Coronary artery (tissue), 2 donors: ENCODE measurements at regions not wholly inside any gene's neighbourhood (a gene's known extent, or its start where the extent isn't known, plus 50 kb on each side); places are given as distances from the start of the nearest gene placed in this dataset.

Source experiments
- DNase-seq: peaks from one replicate; pipeline ENCODE4 v3.0.0-alpha.2; 2017; ENCODE audit warnings: low spot score
- H3K27ac ChIP-seq, 2 donors: fragments of 200-600 bp; sonication (generic); one replicate each; pipeline ENCODE4 v1.5.1; 2016 to 2019
- H3K4me3 ChIP-seq: fragments of 200-600 bp; sonication (generic); 2 replicates; pipeline ENCODE4 v1.5.1; 2016; ENCODE audit warnings: mild to moderate bottlenecking, moderate library complexity
- CTCF ChIP-seq: fragments of 200-600 bp; sonication (generic); IDR thresholded peaks from one replicate; pipeline ENCODE4 v1.5.1; 2019; ENCODE audit warnings: antibody characterized with exemption

DNA sequence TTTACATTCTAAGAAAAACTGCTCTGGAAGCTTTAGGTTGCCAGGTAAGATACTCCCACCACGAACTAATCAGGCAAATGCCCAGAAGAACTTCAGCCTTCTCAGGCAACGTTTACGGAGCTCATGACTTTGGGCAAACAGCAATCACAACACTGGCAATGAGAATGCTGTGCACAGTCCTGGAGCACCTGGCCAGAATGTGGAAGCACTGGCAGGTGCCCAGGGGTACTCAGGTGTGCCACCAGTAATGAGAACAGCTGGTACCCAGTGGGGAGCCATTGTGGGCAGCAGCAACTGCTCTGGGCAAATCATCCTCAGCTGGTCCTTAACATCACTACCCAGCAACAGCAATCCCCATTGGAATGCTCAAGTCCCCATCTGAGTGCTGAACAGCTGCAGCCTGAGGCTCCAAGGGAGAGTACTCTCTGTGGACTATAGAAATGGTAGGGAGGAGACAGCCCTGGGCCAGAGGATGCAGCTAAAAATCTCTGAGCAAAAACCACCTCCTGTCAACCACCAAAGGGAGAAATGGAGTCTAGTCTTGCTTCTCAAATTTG lies 210.0 kb downstream of the FOXO1 start:
- H3K27ac ChIP-seq: no peak overlapping the region
- H3K4me3 ChIP-seq: no peak overlapping the region
- no peak for TF ChIP-seq CTCF
- no peak for DNase-seq

DNA sequence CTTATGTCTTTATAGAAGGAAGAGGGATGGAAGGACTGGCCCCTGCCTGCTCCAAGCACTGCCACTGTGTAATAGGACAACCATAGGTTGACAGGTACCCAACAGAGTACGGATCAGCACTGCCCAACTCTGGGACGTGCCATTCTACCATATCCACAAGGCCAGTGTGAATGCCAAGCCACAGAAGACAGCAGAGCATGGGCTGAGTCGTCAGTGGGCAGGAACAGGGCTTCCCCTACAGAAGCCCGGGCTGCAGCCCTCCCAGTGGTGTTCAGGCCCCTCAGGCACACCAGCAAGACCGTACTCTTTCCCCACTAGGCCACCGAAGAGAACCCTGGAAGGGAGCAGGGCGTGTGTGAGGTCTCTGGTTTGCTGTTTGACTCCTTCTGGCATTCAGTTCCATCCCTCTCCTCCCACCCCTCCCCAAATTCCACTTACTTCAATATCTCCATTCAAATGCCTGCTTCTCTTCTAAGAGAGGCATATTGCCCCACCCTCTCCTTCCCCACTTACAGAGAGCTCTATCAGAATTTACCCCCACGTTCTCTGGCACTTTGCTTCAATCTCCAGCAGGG lies 209.4 kb downstream of the FOXO1 start:
- Histone ChIP-seq H3K27ac (no peak overlapping the region), H3K4me3 (no peak overlapping the region)
- DNase-seq: no peak
- TF ChIP-seq CTCF: no peak

- no peak overlapping the region for H3K4me3 ChIP-seq
- no peak overlapping the region for H3K27ac ChIP-seq
- DNase-seq: no peak
- no peak for TF ChIP-seq CTCF
Observed at GRCh38 chr13:40457929-40458719, 208.3 kb downstream of the FOXO1 start.

GRCh38 chr13:40458720-40458990 lies 207.8 kb downstream of the FOXO1 start:
- TF ChIP-seq CTCF: no peak
- DNase-seq: no peak
- Histone ChIP-seq H3K4me3 (no peak overlapping the region), H3K27ac (no peak overlapping the region)

GRCh38 chr13:40460116-40460515 lies 206.3 kb downstream of the FOXO1 start:
- Histone ChIP-seq H3K4me3 (no peak overlapping the region), H3K27ac (no peak overlapping the region)
- no peak for DNase-seq
- no peak for TF ChIP-seq CTCF

- no peak overlapping the region for H3K4me3 ChIP-seq
- no peak for DNase-seq
- no peak for TF ChIP-seq CTCF
- no peak overlapping the region for H3K27ac ChIP-seq
Observed at GRCh38 chr13:40464337-40465014, 202.0 kb downstream of the FOXO1 start.
